Liver (tissue), 3 donors: ENCODE measurements at regions not wholly inside any gene's neighbourhood (a gene's known extent, or its start where the extent isn't known, plus 50 kb on each side); places are given as distances from the start of the nearest gene placed in this dataset.

Experiments
- ATF3 ChIP-seq: IDR thresholded peaks from 2 replicates; pipeline ENCODE4 v1.6.1; 2016; ENCODE audit warnings: antibody characterized with exemption
- EGR1 ChIP-seq, 2 donors: IDR thresholded peaks; 2 replicates each; pipeline ENCODE4 v1.6.1; 2016 to 2018; ENCODE audit warnings: antibody characterized with exemption in 2 of 2, low read depth in 2 of 2
- GABPA ChIP-seq, 2 donors: IDR thresholded peaks in 1 of 2; conservative IDR thresholded peaks in 1 of 2; 2 replicates each; pipeline ENCODE4 v1.6.1; 2016; ENCODE audit warnings: antibody characterized with exemption in 2 of 2, mild to moderate bottlenecking in 1 of 2, moderate library complexity in 1 of 2
- HNF4A ChIP-seq, 2 donors: conservative IDR thresholded peaks; 2 replicates each; pipeline ENCODE4 v1.6.1; 2016; ENCODE audit warnings: antibody characterized with exemption in 2 of 2, mild to moderate bottlenecking in 2 of 2
- RAD21 ChIP-seq, 2 donors: IDR thresholded peaks; 2 replicates each; pipeline ENCODE4 v1.6.1; 2016; ENCODE audit warnings: antibody characterized with exemption in 2 of 2, mild to moderate bottlenecking in 2 of 2
- REST ChIP-seq: IDR thresholded peaks from 2 replicates; pipeline ENCODE4 v1.6.1; 2016; ENCODE audit warnings: antibody characterized with exemption, mild to moderate bottlenecking
- SP1 ChIP-seq: IDR thresholded peaks from 2 replicates; pipeline ENCODE4 v1.6.1; 2018; ENCODE audit warnings: antibody characterized with exemption, mild to moderate bottlenecking
- YY1 ChIP-seq: IDR thresholded peaks from 2 replicates; pipeline ENCODE4 v1.6.1; 2016; ENCODE audit warnings: antibody characterized with exemption, mild to moderate bottlenecking
- ZBTB33 ChIP-seq: IDR thresholded peaks from 2 replicates; pipeline ENCODE4 v1.6.1; 2016; ENCODE audit warnings: antibody characterized with exemption
- TF ChIP-seq, protein P1 (sequence below): fragments of 150-350 bp; IDR thresholded peaks from 2 replicates; pipeline ENCODE4 v1.5.1; 2017; ENCODE audit warnings: improper control_type of control experiment, low read depth, low read length; ENCODE audit not compliant: missing input control
- TF ChIP-seq, protein P2 (sequence below): IDR thresholded peaks from 2 replicates; pipeline ENCODE4 v1.6.1; 2016; ENCODE audit warnings: antibody characterized with exemption
- donor health status: healthy.
- donor health status: healthy.

DNA sequence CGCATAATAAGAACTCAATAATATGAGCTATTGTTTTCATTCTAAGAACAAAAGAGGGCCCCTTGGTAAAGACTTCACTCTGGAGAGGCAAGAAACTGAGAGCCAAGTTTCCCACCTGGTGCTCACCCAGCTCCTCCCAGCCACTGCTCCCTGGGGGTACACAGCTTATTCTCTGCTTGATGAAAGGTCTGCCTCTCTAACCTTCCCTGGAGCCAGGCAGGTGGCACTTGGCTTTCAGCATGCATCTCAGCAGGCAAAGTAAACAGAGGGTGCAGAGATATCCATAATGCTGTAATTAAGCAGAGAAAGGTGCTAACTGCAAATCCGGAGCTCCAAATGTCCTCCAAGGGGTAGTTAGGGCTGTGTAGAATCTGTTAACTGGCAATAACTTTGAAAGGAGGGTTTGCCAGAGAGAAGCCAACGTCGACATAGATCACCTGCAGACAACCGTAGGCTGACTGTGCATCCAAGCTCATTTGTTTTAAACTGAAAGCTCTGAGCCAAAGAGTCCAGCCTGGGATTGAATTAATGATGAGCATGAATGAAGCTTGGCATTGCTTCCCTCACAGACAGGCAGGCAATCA, 159.6 kb upstream of the PROK2 start:
- TF ChIP-seq YY1 (no peak), SP1 (no peak), REST (no peak), HNF4A (conservative IDR thresholded peaks at IDR 0.05) (no peak), RAD21 (IDR thresholded peaks at IDR 0.05) (no peak), ATF3 (no peak), GABPA (IDR thresholded peaks at IDR 0.05 in 1 of 2, conservative IDR thresholded peaks at IDR 0.05 in 1 of 2) (no peak), EGR1 (IDR thresholded peaks at IDR 0.05; ENCODE audit: low read depth in 2 of 2) (no peak), ZBTB33 (no peak)
- TF ChIP-seq, protein P1, sequence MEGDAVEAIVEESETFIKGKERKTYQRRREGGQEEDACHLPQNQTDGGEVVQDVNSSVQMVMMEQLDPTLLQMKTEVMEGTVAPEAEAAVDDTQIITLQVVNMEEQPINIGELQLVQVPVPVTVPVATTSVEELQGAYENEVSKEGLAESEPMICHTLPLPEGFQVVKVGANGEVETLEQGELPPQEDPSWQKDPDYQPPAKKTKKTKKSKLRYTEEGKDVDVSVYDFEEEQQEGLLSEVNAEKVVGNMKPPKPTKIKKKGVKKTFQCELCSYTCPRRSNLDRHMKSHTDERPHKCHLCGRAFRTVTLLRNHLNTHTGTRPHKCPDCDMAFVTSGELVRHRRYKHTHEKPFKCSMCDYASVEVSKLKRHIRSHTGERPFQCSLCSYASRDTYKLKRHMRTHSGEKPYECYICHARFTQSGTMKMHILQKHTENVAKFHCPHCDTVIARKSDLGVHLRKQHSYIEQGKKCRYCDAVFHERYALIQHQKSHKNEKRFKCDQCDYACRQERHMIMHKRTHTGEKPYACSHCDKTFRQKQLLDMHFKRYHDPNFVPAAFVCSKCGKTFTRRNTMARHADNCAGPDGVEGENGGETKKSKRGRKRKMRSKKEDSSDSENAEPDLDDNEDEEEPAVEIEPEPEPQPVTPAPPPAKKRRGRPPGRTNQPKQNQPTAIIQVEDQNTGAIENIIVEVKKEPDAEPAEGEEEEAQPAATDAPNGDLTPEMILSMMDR, result no peak
- TF ChIP-seq, protein P2, sequence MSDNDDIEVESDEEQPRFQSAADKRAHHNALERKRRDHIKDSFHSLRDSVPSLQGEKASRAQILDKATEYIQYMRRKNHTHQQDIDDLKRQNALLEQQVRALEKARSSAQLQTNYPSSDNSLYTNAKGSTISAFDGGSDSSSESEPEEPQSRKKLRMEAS, result no peak
